Endothelial cell of umbilical vein (primary cell): ENCODE measurements at regions not wholly inside any gene's neighbourhood (a gene's known extent, or its start where the extent isn't known, plus 50 kb on each side); places are given as distances from the start of the nearest gene placed in this dataset.
"Not testable (repeated sequence)": the region's sequence is repeated elsewhere in the genome, so short reads cannot be mapped to it uniquely, and the experiment has no call there.

Experiments
- BruUV-seq: library from RNA; stranded (reverse); fragments of 400-500 nt; replicated peaks from 2 replicates; lab custom pipeline; 2021; lab: Mats Ljungman, UMichigan
- CTCF ChIA-PET: fragments of 300-600, 350-600 bp; sonication (Branson Sonifier 250); formaldehyde crosslinking; loops from one replicate; lab custom pipeline; 2021; ENCODE audit warnings: antibody characterized with exemption, inconsistent platforms; lab: Charles Lee
- POLR2A ChIA-PET: fragments of 300-600, 350-600 bp; sonication (Branson Sonifier 250); formaldehyde crosslinking; loops from one replicate; lab custom pipeline; 2021; ENCODE audit warnings: antibody characterized with exemption, inconsistent platforms; lab: Charles Lee
- DNase-seq: peaks from one replicate; pipeline ENCODE4 v3.0.0-alpha.2; 2011; ENCODE audit warnings: low read depth, low spot score
- FAIRE-seq: peaks from 2 replicates; lab custom pipeline; 2011; peaks lifted over from hg19 to GRCh38; lab: Jason Lieb, UNC
- H2AFZ ChIP-seq: 2 replicates; pipeline ENCODE4 v1.6.0; 2012; ENCODE audit warnings: low read depth, low read length, control low read depth, inconsistent platforms
- H3K27ac ChIP-seq: 2 replicates; pipeline ENCODE4 v1.5.1; 2011; ENCODE audit warnings: low read depth, mild to moderate bottlenecking, control low read depth, low read length, moderate library complexity; ENCODE audit not compliant: insufficient read depth
- H3K27me3 ChIP-seq, 2 experiments: 2 replicates each; pipeline versions ENCODE4 v1.6.0 to v1.6.1; 2011; ENCODE audit warnings: low read length in 2 of 2, mixed read lengths in 1 of 2; ENCODE audit not compliant: control insufficient read depth in 2 of 2, insufficient read depth in 2 of 2
- H3K36me3 ChIP-seq, 2 experiments: 2 replicates in 1 of 2; 3 replicates in 1 of 2; pipeline ENCODE4 v1.5.1; 2011; ENCODE audit warnings: low read length in 2 of 2, mild to moderate bottlenecking in 1 of 2, moderate library complexity in 1 of 2; ENCODE audit not compliant: control insufficient read depth in 2 of 2, insufficient read depth in 2 of 2; ENCODE audit errors: extremely low read depth in 1 of 2
- H3K4me1 ChIP-seq: 3 replicates; pipeline ENCODE4 v1.5.1; 2011; ENCODE audit warnings: mild to moderate bottlenecking, low read length; ENCODE audit not compliant: control insufficient read depth, insufficient read depth; ENCODE audit errors: extremely low read depth
- H3K4me2 ChIP-seq: 2 replicates; pipeline ENCODE4 v1.6.1; 2011; ENCODE audit warnings: low read length, control low read depth, mixed read lengths; ENCODE audit not compliant: insufficient read depth
- H3K4me3 ChIP-seq, 3 experiments: fragments of 200-600 bp in 1 of 3; sonication (generic), shearing (Covaris generic) in 1 of 3; replicated peaks in 1 of 3; 2 replicates each; pipeline ENCODE4 v1.5.1; 2011 to 2016; ENCODE audit warnings: control low read depth in 3 of 3, low read length in 3 of 3, mild to moderate bottlenecking in 2 of 3, inconsistent platforms in 1 of 3, low read depth in 1 of 3, moderate library complexity in 1 of 3; ENCODE audit not compliant: insufficient read depth in 1 of 3
- H3K79me2 ChIP-seq: 2 replicates; pipeline ENCODE4 v1.6.0; 2012; ENCODE audit warnings: low read length, inconsistent platforms; ENCODE audit not compliant: control insufficient read depth, insufficient read depth
- H3K9ac ChIP-seq: replicated peaks from 2 replicates; pipeline ENCODE3; 2011; ENCODE audit warnings: low read length, control low read depth; ENCODE audit not compliant: insufficient read depth; ENCODE audit errors: extremely low read depth
- H3K9me1 ChIP-seq: replicated peaks from 3 replicates; pipeline ENCODE4 v1.6.0; 2011; ENCODE audit warnings: mild to moderate bottlenecking, low read length; ENCODE audit not compliant: control insufficient read depth, insufficient read depth; ENCODE audit errors: extremely low read depth
- H3K9me3 ChIP-seq: replicated peaks from 2 replicates; pipeline ENCODE4 v1.5.1; 2012; ENCODE audit warnings: low read length, inconsistent platforms; ENCODE audit not compliant: control insufficient read depth, insufficient read depth
- H4K20me1 ChIP-seq: replicated peaks from 2 replicates; pipeline ENCODE3; 2011; ENCODE audit warnings: mild to moderate bottlenecking, low read length; ENCODE audit not compliant: control insufficient read depth, insufficient read depth; ENCODE audit errors: extremely low read depth
- EZH2 ChIP-seq: IDR thresholded peaks from 2 replicates; pipeline ENCODE4 v1.6.1; 2012; ENCODE audit warnings: borderline replicate concordance, low read depth, mild to moderate bottlenecking, moderate library complexity, low read length, inconsistent platforms; ENCODE audit not compliant: severe bottlenecking
- FOS ChIP-seq: IDR thresholded peaks from 2 replicates; pipeline ENCODE4 v1.6.1; 2011; ENCODE audit warnings: mild to moderate bottlenecking, low read length, moderate library complexity, borderline replicate concordance; ENCODE audit not compliant: insufficient read depth
- GATA2 ChIP-seq: IDR thresholded peaks from 2 replicates; pipeline ENCODE4 v1.7.0; 2011; ENCODE audit warnings: low read depth, mild to moderate bottlenecking, moderate library complexity, mixed read lengths, low read length; ENCODE audit not compliant: insufficient read length, insufficient read depth
- JUN ChIP-seq: IDR thresholded peaks from 2 replicates; pipeline ENCODE4 v1.6.1; 2011; ENCODE audit warnings: borderline replicate concordance, low read depth; ENCODE audit not compliant: insufficient read length, insufficient read depth
- MAX ChIP-seq: IDR thresholded peaks from 2 replicates; pipeline ENCODE4 v1.6.1; 2011; ENCODE audit not compliant: insufficient read depth, insufficient read length
- MYC ChIP-seq: IDR thresholded peaks from one replicate; pipeline ENCODE4 v1.6.1; 2011; ENCODE audit warnings: mild to moderate bottlenecking, low read depth, low read length
- POLR2A ChIP-seq: IDR thresholded peaks from 2 replicates; pipeline ENCODE4 v1.6.1; 2012; ENCODE audit warnings: low read depth, mild to moderate bottlenecking, control low read depth, low read length
- POLR2AphosphoS5 ChIP-seq: IDR thresholded peaks from 2 replicates; pipeline ENCODE4 v1.6.1; 2012; ENCODE audit warnings: low read depth, mild to moderate bottlenecking, control low read depth, low read length, moderate library complexity; ENCODE audit not compliant: insufficient read depth
- dilution Hi-C: fragments of 300-500 bp; cut with MboI; formaldehyde crosslinking; loops from one replicate; pipeline ENCODE4 v1.15.0; 2019; ENCODE audit warnings: low sequenced_read_pairs; ENCODE audit not compliant: extremely low pct_ligation_motif_present
- intact Hi-C: fragments of 100-400 bp; cut with micrococcal nuclease; formaldehyde crosslinking; loops from one replicate; pipeline ENCODE4 v1.10.0; 2022
- TF ChIP-seq, protein P1 (sequence below), 2 donors: IDR thresholded peaks; 1 replicate in 1 of 2; 2 replicates in 1 of 2; pipeline ENCODE4 v1.5.1; 2011; ENCODE audit warnings: low read length in 2 of 2, mild to moderate bottlenecking in 2 of 2, moderate library complexity in 2 of 2, control low read depth in 1 of 2, inconsistent platforms in 1 of 2, low read depth in 1 of 2; ENCODE audit not compliant: insufficient read depth in 1 of 2; ENCODE audit errors: extremely low read depth in 1 of 2

DNA sequence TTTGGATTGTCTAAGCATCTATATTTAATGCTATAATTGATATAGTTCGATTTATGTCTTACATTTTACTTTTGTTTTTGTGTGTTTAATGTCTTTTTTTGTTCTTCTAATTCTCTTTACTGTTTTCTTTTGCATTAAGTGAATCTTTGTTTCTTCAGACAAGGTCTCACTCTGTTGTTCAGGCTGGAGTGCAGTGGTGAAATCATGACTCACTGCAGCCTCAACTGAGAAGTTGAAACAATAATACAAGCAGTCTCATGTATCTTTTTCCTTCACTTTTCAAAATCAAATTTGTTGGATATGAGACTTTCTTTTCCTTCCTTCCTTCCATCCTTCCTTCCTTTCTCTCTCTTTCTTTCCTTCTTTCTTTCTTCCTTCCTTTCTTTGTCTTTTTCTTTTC, 1401.6 kb downstream of the ADGRL3 start:
- DNase-seq = no peak
- H3K9ac ChIP-seq = no peak overlapping the region
- no peaks in the 10 kb centered on the region for H3K36me3 ChIP-seq
- H3K79me2 ChIP-seq = no peaks in the 10 kb centered on the region
- no peaks in the 10 kb centered on the region for H3K4me1 ChIP-seq
- POLR2A ChIA-PET = no interaction called here
- intact Hi-C loops = no loop called here
- H3K27ac ChIP-seq = no peak overlapping the region
- no peaks in the 10 kb centered on the region for H3K27me3 ChIP-seq
- H3K9me3 ChIP-seq = no peaks in the 10 kb centered on the region
- H4K20me1 ChIP-seq = no peaks in the 10 kb centered on the region
- no peak overlapping the region for H3K4me2 ChIP-seq
- dilution Hi-C loops = no loop called here
- TF ChIP-seq JUN (no peak), EZH2 (no peak), POLR2A (no peak), MAX (no peak), FOS (no peak), MYC (no peak), POLR2AphosphoS5 (no peak), GATA2 (no peak)
- TF ChIP-seq, protein P1, sequence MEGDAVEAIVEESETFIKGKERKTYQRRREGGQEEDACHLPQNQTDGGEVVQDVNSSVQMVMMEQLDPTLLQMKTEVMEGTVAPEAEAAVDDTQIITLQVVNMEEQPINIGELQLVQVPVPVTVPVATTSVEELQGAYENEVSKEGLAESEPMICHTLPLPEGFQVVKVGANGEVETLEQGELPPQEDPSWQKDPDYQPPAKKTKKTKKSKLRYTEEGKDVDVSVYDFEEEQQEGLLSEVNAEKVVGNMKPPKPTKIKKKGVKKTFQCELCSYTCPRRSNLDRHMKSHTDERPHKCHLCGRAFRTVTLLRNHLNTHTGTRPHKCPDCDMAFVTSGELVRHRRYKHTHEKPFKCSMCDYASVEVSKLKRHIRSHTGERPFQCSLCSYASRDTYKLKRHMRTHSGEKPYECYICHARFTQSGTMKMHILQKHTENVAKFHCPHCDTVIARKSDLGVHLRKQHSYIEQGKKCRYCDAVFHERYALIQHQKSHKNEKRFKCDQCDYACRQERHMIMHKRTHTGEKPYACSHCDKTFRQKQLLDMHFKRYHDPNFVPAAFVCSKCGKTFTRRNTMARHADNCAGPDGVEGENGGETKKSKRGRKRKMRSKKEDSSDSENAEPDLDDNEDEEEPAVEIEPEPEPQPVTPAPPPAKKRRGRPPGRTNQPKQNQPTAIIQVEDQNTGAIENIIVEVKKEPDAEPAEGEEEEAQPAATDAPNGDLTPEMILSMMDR (IDR thresholded peaks at IDR 0.05; ENCODE audit: extremely low read depth in 1 of 2, insufficient read depth in 1 of 2, low read depth in 1 of 2, low read length in 2 of 2) = no peak
- no peak for FAIRE-seq
- no peak overlapping the region for H2AFZ ChIP-seq
- no TSS peak for BruUV-seq
- no peaks in the 10 kb centered on the region for H3K9me1 ChIP-seq
- CTCF ChIA-PET = no interaction called here
- no peak overlapping the region for H3K4me3 ChIP-seq

GRCh38 chr4:62595265-62595664, 1395.1 kb downstream of the ADGRL3 start:
- DNase-seq, H3K27me3 ChIP-seq, POLR2A ChIA-PET, H3K9me1 ChIP-seq, H4K20me1 ChIP-seq, H3K4me1 ChIP-seq, FAIRE-seq, H3K27ac ChIP-seq, H2AFZ ChIP-seq, CTCF ChIA-PET, H3K36me3 ChIP-seq, H3K4me2 ChIP-seq, intact Hi-C loops, H3K79me2 ChIP-seq, H3K9ac ChIP-seq, H3K4me3 ChIP-seq, H3K9me3 ChIP-seq, dilution Hi-C loops, BruUV-seq: not testable (repeated sequence)
